GM23338 (cell line): ENCODE measurements at regions not wholly inside any gene's neighbourhood (a gene's known extent, or its start where the extent isn't known, plus 50 kb on each side); places are given as distances from the start of the nearest gene placed in this dataset.

Experiments
- ATAC-seq: fragments of 200-7000 bp; cut with Tn5 transposase; 3 replicates; pipeline ENCODE4 v1.9.1; 2020
- DNase-seq: peaks from one replicate; pipeline ENCODE4 v3.0.0-alpha.2; 2015; ENCODE audit warnings: low spot score
- H2AFZ ChIP-seq: fragments of 200-600 bp; sonication (generic); 2 replicates; pipeline ENCODE4 v1.8.0; 2016; ENCODE audit warnings: antibody characterized with exemption, mild to moderate bottlenecking, moderate library complexity
- H3F3A ChIP-seq: fragments of 200-600 bp; sonication (generic); replicated peaks from 2 replicates; pipeline ENCODE4 v1.8.0; 2017; ENCODE audit warnings: antibody characterized with exemption, mixed run types, low read depth
- H3K27ac ChIP-seq: fragments of 200-600 bp; sonication (generic); 2 replicates; pipeline ENCODE4 v1.6.1; 2016; ENCODE audit warnings: low read depth
- H3K27me3 ChIP-seq: fragments of 200-600 bp; sonication (generic); 2 replicates; pipeline ENCODE4 v1.8.0; 2016; ENCODE audit warnings: mild to moderate bottlenecking, mixed run types, moderate library complexity; ENCODE audit not compliant: insufficient read depth
- H3K36me3 ChIP-seq: fragments of 200-600 bp; sonication (generic); 2 replicates; pipeline ENCODE4 v1.8.0; 2016; ENCODE audit warnings: mild to moderate bottlenecking; ENCODE audit not compliant: insufficient read depth
- H3K4me1 ChIP-seq: fragments of 200-600 bp; sonication (generic); 2 replicates; pipeline ENCODE4 v1.8.0; 2016; ENCODE audit warnings: mild to moderate bottlenecking, moderate library complexity; ENCODE audit not compliant: insufficient read depth
- H3K4me2 ChIP-seq: fragments of 200-600 bp; sonication (generic); 2 replicates; pipeline ENCODE4 v1.7.1; 2017; ENCODE audit warnings: mixed run types
- H3K4me3 ChIP-seq: fragments of 200-600 bp; sonication (generic); 2 replicates; pipeline ENCODE4 v1.6.1; 2016; ENCODE audit warnings: mixed run types
- H3K79me2 ChIP-seq: fragments of 200-600 bp; sonication (generic); replicated peaks from 2 replicates; pipeline ENCODE4 v1.8.0; 2017; ENCODE audit warnings: mild to moderate bottlenecking; ENCODE audit not compliant: insufficient read depth
- H3K9me2 ChIP-seq: fragments of 200-600 bp; sonication (generic); 2 replicates; pipeline ENCODE4 v1.8.0; 2017; ENCODE audit not compliant: insufficient read depth
- H4K20me1 ChIP-seq: fragments of 200-600 bp; sonication (generic); replicated peaks from 2 replicates; pipeline ENCODE4 v1.8.0; 2017; ENCODE audit warnings: mild to moderate bottlenecking; ENCODE audit not compliant: insufficient read depth
- H3K27ac Mint-ChIP-seq: 2 replicates; pipeline ENCODE4 v1.8.0; 2020; ENCODE audit warnings: inconsistent platforms, mild to moderate bottlenecking, moderate library complexity, mixed read lengths
- H3K27me3 Mint-ChIP-seq: 3 replicates; pipeline ENCODE4 v1.8.0; 2022; ENCODE audit warnings: low read depth, mild to moderate bottlenecking, moderate library complexity, mixed read lengths, inconsistent platforms; ENCODE audit not compliant: insufficient read depth, poor library complexity
- H3K36me3 Mint-ChIP-seq: 3 replicates; pipeline ENCODE4 v1.8.0; 2021; ENCODE audit warnings: low read depth, mild to moderate bottlenecking, inconsistent platforms, moderate library complexity, mixed read lengths
- H3K4me1 Mint-ChIP-seq: 3 replicates; pipeline ENCODE4 v1.8.0; 2020; ENCODE audit warnings: mild to moderate bottlenecking, inconsistent platforms, mixed read lengths
- H3K4me3 Mint-ChIP-seq: 3 replicates; pipeline ENCODE4 v1.8.0; 2021; ENCODE audit warnings: moderate library complexity, mild to moderate bottlenecking, inconsistent platforms, mixed read lengths
- H3K9me3 Mint-ChIP-seq: 3 replicates; pipeline ENCODE4 v1.8.0; 2020; ENCODE audit warnings: moderate library complexity, mild to moderate bottlenecking, inconsistent platforms, mixed read lengths
- EZH2 ChIP-seq: fragments of 200-600 bp; sonication (generic); IDR thresholded peaks from one replicate; pipeline ENCODE4 v1.8.0; 2017; ENCODE audit warnings: antibody characterized with exemption, mild to moderate bottlenecking, low read depth; ENCODE audit not compliant: unreplicated experiment
- EZH2phosphoT487 ChIP-seq: fragments of 200-600 bp; sonication (generic); IDR thresholded peaks from one replicate; pipeline ENCODE4 v1.8.1; 2018; ENCODE audit warnings: antibody characterized with exemption; ENCODE audit not compliant: unreplicated experiment
- JUNB ChIP-seq: IDR thresholded peaks from one replicate; pipeline ENCODE4 v1.6.1; 2016; ENCODE audit warnings: antibody characterized with exemption; ENCODE audit not compliant: unreplicated experiment
- NANOG ChIP-seq: IDR thresholded peaks from 2 replicates; pipeline ENCODE4 v1.6.1; 2016; ENCODE audit warnings: antibody characterized with exemption, borderline replicate concordance
- POLR2AphosphoS5 ChIP-seq: IDR thresholded peaks from 2 replicates; pipeline ENCODE4 v1.6.1; 2016; ENCODE audit warnings: antibody characterized with exemption, low read depth
- REST ChIP-seq: IDR thresholded peaks from one replicate; pipeline ENCODE4 v1.6.1; 2018; ENCODE audit warnings: antibody characterized with exemption; ENCODE audit not compliant: unreplicated experiment
- STAT1 ChIP-seq: IDR thresholded peaks from one replicate; pipeline ENCODE4 v1.6.1; 2016; ENCODE audit warnings: antibody characterized with exemption; ENCODE audit not compliant: unreplicated experiment
- ZNF114 ChIP-seq: fragments of 250-450 bp; sonication (Bioruptor Pico); IDR thresholded peaks from 2 replicates; pipeline ENCODE4 v1.5.0; 2020; ENCODE audit warnings: mild to moderate bottlenecking, moderate library complexity
- ZNF331 ChIP-seq: fragments of 250-450 bp; sonication (Bioruptor Pico); IDR thresholded peaks from 2 replicates; pipeline ENCODE4 v1.5.0; 2020; ENCODE audit warnings: low read depth, mild to moderate bottlenecking, moderate library complexity
- TF ChIP-seq, protein P1 (sequence below): fragments of 250-450 bp; sonication (Bioruptor Pico); IDR thresholded peaks from 2 replicates; pipeline ENCODE4 v1.5.0; 2020; ENCODE audit warnings: mild to moderate bottlenecking, moderate library complexity
- TF ChIP-seq, protein P2 (sequence below): IDR thresholded peaks from 2 replicates; pipeline ENCODE4 v1.6.1; 2016; ENCODE audit warnings: antibody characterized with exemption

DNA sequence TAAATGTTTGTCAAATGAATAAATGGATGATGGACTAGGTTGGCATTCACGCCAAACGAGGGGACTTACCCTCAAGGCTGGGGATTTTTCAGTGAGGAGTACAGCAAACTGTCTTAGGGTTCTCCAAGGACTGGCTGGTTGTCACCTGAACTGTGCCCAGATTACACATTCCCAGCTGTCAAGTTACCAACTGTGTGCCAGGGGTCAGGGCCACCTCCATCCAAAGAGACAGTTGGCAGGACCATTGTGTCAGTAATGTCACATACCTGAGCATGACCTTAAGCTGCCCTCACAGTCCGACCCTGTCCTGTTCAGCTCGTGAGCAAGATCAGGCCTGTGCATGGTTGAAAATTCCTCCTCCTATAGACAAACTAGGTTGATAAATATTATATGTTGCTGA lies 116.7 kb downstream of the MID1IP1 start:
- DNase-seq (no peak), ATAC-seq (no peak)
- 0 out of 3 replicates have a peak, but pooled peaks cover under 1% of the 10 kb centered on the region for H3K36me3 Mint-ChIP-seq
- H4K20me1 ChIP-seq, result no peaks in the 10 kb centered on the region
- H3F3A ChIP-seq, result no peaks in the 10 kb centered on the region
- H3K9me2 ChIP-seq, result no peaks in the 10 kb centered on the region
- H3K27me3 ChIP-seq, result no peaks in the 10 kb centered on the region
- H3K36me3 ChIP-seq, result no peaks in the 10 kb centered on the region
- H3K27me3 Mint-ChIP-seq, result peaks cover 2% of the 10 kb centered on the region
- no peaks in the 10 kb centered on the region; the same call in 2 of the 3 replicates for H3K9me3 Mint-ChIP-seq
- H3K4me1 ChIP-seq, result no peaks in the 10 kb centered on the region
- no peaks in the 10 kb centered on the region for H3K79me2 ChIP-seq
- H3K4me2 ChIP-seq, result no peak overlapping the region
- no peak overlapping the region for H3K4me3 Mint-ChIP-seq
- H3K4me1 Mint-ChIP-seq, result peaks cover 3% of the 10 kb centered on the region; the same call in 2 of the 3 replicates
- no peak overlapping the region for H3K27ac Mint-ChIP-seq
- no peak overlapping the region for H3K4me3 ChIP-seq
- H2AFZ ChIP-seq, result no peak overlapping the region
- TF ChIP-seq JUNB (no peak), STAT1 (no peak), EZH2phosphoT487 (no peak), ZNF331 (CRISPR knock-in tag) (no peak), ZNF114 (CRISPR knock-in tag) (no peak)
- H3K27ac ChIP-seq, result no peak overlapping the region

DNA sequence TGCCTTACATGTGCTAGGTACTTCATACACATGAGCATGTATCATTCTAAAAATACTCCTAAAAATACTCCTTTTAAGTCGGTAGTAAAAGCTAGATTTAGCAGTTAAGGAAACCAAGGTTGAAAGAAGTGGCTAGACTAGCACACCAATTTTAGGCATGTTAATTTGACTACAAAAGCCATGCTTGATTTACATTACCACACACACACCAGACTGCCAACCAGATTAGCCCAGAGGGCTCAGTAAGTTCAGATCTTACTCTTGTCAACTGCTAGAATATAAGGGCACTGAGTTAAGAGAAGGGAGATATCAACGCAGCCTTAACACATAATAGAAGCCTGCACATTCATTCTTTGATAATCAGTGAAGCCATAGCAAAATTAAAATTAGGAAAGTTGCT lies 117.9 kb downstream of the MID1IP1 start:
- Histone ChIP-seq H3K4me2 (no peak overlapping the region), H4K20me1 (no peaks in the 10 kb centered on the region), H2AFZ (no peak overlapping the region), H3K27me3 (no peaks in the 10 kb centered on the region), H3K27ac (no peak overlapping the region), H3K36me3 (no peaks in the 10 kb centered on the region), H3K4me3 (no peak overlapping the region), H3K79me2 (no peaks in the 10 kb centered on the region), H3K9me2 (no peaks in the 10 kb centered on the region), H3F3A (no peaks in the 10 kb centered on the region), H3K4me1 (no peaks in the 10 kb centered on the region)
- no peak for ATAC-seq
- Mint-ChIP-seq H3K36me3 (no peaks in the 10 kb centered on the region), H3K4me3 (no peak overlapping the region), H3K27me3 (peaks cover 2% of the 10 kb centered on the region), H3K4me1 (peaks cover 3% of the 10 kb centered on the region; the same call in 2 of the 3 replicates), H3K27ac (no peak overlapping the region), H3K9me3 (no peaks in the 10 kb centered on the region)
- DNase-seq, result no peak
- TF ChIP-seq, protein P1, sequence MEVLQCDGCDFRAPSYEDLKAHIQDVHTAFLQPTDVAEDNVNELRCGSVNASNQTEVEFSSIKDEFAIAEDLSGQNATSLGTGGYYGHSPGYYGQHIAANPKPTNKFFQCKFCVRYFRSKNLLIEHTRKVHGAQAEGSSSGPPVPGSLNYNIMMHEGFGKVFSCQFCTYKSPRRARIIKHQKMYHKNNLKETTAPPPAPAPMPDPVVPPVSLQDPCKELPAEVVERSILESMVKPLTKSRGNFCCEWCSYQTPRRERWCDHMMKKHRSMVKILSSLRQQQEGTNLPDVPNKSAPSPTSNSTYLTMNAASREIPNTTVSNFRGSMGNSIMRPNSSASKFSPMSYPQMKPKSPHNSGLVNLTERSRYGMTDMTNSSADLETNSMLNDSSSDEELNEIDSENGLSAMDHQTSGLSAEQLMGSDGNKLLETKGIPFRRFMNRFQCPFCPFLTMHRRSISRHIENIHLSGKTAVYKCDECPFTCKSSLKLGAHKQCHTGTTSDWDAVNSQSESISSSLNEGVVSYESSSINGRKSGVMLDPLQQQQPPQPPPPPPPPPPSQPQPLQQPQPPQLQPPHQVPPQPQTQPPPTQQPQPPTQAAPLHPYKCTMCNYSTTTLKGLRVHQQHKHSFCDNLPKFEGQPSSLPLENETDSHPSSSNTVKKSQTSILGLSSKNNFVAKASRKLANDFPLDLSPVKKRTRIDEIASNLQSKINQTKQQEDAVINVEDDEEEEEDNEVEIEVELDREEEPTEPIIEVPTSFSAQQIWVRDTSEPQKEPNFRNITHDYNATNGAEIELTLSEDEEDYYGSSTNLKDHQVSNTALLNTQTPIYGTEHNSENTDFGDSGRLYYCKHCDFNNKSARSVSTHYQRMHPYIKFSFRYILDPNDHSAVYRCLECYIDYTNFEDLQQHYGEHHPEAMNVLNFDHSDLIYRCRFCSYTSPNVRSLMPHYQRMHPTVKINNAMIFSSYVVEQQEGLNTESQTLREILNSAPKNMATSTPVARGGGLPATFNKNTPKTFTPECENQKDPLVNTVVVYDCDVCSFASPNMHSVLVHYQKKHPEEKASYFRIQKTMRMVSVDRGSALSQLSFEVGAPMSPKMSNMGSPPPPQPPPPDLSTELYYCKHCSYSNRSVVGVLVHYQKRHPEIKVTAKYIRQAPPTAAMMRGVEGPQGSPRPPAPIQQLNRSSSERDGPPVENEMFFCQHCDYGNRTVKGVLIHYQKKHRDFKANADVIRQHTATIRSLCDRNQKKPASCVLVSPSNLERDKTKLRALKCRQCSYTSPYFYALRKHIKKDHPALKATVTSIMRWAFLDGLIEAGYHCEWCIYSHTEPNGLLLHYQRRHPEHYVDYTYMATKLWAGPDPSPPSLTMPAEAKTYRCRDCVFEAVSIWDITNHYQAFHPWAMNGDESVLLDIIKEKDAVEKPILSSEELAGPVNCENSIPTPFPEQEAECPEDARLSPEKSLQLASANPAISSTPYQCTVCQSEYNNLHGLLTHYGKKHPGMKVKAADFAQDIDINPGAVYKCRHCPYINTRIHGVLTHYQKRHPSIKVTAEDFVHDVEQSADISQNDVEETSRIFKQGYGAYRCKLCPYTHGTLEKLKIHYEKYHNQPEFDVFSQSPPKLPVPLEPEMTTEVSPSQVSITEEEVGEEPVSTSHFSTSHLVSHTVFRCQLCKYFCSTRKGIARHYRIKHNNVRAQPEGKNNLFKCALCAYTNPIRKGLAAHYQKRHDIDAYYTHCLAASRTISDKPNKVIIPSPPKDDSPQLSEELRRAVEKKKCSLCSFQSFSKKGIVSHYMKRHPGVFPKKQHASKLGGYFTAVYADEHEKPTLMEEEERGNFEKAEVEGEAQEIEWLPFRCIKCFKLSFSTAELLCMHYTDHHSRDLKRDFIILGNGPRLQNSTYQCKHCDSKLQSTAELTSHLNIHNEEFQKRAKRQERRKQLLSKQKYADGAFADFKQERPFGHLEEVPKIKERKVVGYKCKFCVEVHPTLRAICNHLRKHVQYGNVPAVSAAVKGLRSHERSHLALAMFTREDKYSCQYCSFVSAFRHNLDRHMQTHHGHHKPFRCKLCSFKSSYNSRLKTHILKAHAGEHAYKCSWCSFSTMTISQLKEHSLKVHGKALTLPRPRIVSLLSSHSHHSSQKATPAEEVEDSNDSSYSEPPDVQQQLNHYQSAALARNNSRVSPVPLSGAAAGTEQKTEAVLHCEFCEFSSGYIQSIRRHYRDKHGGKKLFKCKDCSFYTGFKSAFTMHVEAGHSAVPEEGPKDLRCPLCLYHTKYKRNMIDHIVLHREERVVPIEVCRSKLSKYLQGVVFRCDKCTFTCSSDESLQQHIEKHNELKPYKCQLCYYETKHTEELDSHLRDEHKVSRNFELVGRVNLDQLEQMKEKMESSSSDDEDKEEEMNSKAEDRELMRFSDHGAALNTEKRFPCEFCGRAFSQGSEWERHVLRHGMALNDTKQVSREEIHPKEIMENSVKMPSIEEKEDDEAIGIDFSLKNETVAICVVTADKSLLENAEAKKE, result no peak
- TF ChIP-seq NANOG (no peak), POLR2AphosphoS5 (no peak), EZH2 (no peak), REST (no peak), JUNB (no peak)
- TF ChIP-seq, protein P2, sequence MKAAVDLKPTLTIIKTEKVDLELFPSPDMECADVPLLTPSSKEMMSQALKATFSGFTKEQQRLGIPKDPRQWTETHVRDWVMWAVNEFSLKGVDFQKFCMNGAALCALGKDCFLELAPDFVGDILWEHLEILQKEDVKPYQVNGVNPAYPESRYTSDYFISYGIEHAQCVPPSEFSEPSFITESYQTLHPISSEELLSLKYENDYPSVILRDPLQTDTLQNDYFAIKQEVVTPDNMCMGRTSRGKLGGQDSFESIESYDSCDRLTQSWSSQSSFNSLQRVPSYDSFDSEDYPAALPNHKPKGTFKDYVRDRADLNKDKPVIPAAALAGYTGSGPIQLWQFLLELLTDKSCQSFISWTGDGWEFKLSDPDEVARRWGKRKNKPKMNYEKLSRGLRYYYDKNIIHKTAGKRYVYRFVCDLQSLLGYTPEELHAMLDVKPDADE, result no peak
